ENCODE measurements at regions not wholly inside any gene's neighbourhood (a gene's known extent, or its start where the extent isn't known, plus 50 kb on each side); places are given as distances from the start of the nearest gene placed in this dataset.
"Not testable (repeated sequence)": the region's sequence is repeated elsewhere in the genome, so short reads cannot be mapped to it uniquely, and the experiment has no call there.

GRCh38 chr2:91839904-91840868 lies 3031.0 kb upstream of the TEKT4 start:
- no peak for DNase-seq (ENCODE audit: low spot score)

DNA sequence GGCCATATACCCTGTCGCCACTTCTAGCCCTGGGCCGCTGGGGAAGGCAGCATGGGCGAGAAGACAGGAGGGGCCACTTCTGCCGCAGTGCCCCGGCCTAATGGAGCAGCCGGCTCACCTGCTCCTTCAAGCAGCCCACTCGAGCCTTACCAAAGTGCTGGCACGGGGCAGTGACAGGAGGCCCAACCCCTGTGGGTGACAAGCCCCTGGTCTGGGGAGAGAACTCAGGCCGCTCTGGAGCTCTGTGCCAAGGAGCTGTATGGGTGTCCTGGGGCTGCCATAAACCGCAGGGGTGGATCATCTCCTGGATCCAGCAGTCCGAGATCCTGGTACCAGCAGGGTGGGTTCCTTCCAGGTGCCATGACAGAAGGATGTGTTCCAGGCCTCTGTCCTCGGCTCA lies 3029.0 kb upstream of the TEKT4 start:
- not testable (repeated sequence) for DNase-seq (ENCODE audit: low spot score)

GRCh38 chr2:91842913-91843312 lies 3028.3 kb upstream of the TEKT4 start:
- not testable (repeated sequence) for DNase-seq (ENCODE audit: low spot score)

DNA sequence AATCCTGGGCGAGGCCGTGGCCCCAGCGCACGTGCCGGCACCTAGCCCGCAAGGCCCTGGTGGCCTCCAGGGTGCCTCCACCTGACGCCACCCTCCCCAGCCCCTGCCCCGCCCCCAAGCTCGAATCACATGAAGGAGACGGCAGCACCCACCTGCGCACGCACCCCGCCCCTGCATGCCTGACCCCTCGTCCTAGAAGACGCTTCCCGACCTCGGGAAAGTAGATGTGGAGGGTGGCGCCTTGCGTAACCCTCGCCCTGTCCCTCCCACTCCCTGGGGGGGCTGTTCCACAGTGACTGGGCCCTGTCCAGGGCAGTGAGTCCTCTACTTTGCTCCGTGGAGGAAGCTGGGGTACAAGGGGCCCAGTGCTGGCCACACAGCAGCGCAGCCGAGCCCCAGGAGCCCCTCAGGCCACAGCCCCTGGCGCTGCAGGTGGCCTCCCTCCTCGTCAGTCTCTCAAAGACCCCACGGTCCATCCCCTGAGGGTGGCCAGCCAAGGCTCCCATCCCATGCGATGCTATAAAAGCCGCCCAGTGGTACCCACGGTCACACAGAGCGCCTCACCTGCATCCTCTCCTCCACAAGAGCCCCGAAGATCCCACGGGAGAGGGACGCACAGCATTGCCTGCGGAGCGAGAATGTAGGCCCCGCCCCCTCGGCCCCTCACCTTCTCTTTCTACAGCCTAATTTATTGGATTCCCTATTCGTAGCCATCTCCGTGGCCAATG lies 3027.3 kb upstream of the TEKT4 start:
- DNase-seq (ENCODE audit: low spot score) = not testable (repeated sequence)

- DNase-seq (ENCODE audit: low spot score) = not testable (repeated sequence)
Observed at GRCh38 chr2:91844451-91844825, 3026.8 kb upstream of the TEKT4 start.

DNA sequence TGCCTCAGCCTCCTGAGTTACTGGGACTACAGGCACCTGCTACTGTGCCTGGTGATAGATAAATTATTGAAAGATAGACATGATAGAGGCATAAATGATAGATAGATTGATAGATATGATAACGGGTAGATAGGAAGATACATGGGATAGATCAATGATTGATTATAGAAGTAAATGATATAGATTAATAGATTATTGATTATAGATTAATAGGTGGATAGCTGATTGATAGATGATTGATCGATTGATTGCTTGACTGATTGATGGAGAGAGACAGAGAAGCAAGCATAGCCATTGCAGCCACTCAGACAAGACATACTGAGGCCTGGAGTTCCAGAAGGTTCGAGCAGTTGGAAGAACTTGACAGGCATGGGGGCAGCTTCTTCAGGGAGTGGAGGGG lies 3024.8 kb upstream of the TEKT4 start:
- DNase-seq (ENCODE audit: low spot score) = not testable (repeated sequence)

- not testable (repeated sequence) for DNase-seq (ENCODE audit: low spot score)
Observed at GRCh38 chr2:91851689-91852420, 3019.4 kb upstream of the TEKT4 start.

DNA sequence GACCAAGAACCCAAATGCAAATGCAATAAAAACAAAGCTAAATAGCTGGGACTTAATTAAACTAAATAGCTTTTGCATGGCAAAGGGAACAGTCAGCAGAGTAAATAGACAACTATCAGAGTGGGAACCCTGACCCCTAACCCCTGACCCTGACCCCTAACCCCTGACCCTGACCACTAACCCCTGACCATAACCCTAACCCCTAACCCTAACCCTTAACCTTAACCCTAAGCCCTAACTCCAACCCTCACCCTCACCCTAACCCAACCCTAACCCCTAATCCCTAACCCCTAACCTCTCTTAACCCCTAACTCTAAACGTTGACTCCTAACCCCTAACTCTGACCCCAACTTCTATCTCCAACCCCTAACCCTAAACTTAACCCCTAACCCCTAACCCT lies 3014.3 kb upstream of the TEKT4 start:
- not testable (repeated sequence) for DNase-seq (ENCODE audit: low spot score)

- DNase-seq (ENCODE audit: low spot score) = not testable (repeated sequence)
Observed at GRCh38 chr2:91857711-91858110, 3013.5 kb upstream of the TEKT4 start.

DNA sequence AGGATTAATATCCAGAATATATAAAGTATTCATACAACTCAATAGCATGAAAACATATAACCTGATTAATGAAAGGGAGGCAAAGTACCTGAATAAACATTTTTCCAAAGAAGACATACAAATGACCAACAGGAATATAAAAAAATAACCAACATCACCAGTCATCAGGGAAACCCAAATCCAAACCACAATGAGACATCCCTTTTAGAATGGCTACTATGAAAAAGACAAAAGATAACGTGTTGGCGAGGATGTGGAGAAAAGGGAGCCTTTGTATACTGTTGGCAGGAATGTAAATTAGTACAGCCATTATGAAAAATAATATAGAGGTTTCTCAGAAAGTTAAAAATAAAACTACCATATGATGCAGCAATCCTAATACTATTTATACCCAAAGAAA lies 2999.5 kb upstream of the TEKT4 start:
- DNase-seq (ENCODE audit: low spot score) = not testable (repeated sequence)

- not testable (repeated sequence) for DNase-seq (ENCODE audit: low spot score)
Observed at GRCh38 chr2:91873416-91873815, 2997.8 kb upstream of the TEKT4 start.

DNA sequence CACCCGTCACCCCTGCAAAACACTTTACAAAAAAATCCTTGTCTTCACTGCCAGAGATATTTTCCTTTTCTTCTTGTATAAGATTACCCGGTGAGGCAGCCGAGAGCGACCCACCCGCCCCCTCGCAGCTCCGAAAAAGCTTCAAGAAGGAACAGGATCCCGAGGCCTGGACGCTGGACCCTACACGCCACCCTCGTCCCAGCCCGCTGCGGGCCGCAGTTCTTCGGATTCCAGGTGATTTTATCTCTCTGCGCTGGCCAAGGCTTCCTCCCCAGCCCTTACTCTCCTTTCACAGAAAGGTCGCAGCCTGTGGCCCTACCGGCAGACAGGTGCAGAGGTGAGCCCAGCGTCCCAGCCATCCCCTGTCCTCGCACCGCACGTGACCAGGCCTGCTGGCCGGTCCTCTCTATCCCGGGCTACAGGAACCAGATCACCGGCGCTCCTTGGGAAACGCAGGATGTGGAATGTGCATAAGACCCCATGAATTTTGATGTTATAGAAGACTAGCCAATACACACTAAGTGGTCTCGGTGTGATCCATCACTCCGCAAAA lies 2993.5 kb upstream of the TEKT4 start:
- not testable (repeated sequence) for DNase-seq (ENCODE audit: low spot score)

DNA sequence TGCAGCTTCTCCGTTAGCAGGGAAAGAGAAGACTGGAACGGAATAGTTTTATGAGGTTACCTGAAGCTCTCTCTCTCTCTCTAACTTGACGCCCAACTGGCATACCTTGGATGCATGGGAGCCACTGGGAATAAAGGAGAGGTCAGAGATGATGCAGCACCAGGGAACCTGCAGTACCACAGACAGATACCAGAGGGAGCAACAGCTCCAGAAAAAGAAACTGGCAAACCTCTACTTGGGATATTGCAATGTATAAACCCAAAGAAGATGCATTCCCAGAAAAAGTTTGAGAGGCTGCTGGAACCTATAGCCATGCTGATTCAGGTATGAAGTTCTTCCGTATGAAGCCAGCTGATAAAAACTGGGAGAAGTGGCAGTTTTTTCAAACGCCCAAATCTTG lies 2976.1 kb upstream of the TEKT4 start:
- not testable (repeated sequence) for DNase-seq (ENCODE audit: low spot score)

- DNase-seq (ENCODE audit: low spot score) = not testable (repeated sequence)
Observed at GRCh38 chr2:91917602-91918001, 2953.6 kb upstream of the TEKT4 start.

Data from iPS-NIHi11 (cell line).